Right lobe of liver (tissue), 6 donors: ENCODE measurements at regions not wholly inside any gene's neighbourhood (a gene's known extent, or its start where the extent isn't known, plus 50 kb on each side); places are given as distances from the start of the nearest gene placed in this dataset.

Experiments
- ATAC-seq, 4 donors: fragments of 200-7000 bp; cut with Tn5 transposase; one replicate each; pipeline ENCODE4 v1.9.1; 2020; ENCODE audit warnings: mild to moderate bottlenecking in 4 of 4, moderate library complexity in 4 of 4
- DNase-seq, 3 donors: peaks; one replicate each; pipeline ENCODE4 v3.0.0-alpha.2; 2020
- H3K27ac ChIP-seq, 3 donors: fragments of 200-600 bp; one replicate each; pipeline ENCODE4 v1.8.0; 2022
- H3K27me3 ChIP-seq, 2 donors: fragments of 200-600 bp; one replicate each; pipeline ENCODE4 v1.8.0; 2022
- H3K36me3 ChIP-seq, 4 donors: fragments of 200-600 bp; sonication (generic) in 1 of 4; one replicate each; pipeline versions ENCODE4 v1.5.1 to v1.8.0; 2017 to 2022; ENCODE audit warnings: control low read depth in 1 of 4
- H3K4me1 ChIP-seq, 4 donors: fragments of 200-600 bp; sonication (generic) in 1 of 4; one replicate each; pipeline versions ENCODE4 v1.5.1 to v1.8.0; 2017 to 2022; ENCODE audit warnings: control low read depth in 1 of 4
- H3K4me3 ChIP-seq, 3 donors: fragments of 200-600 bp; one replicate each; pipeline ENCODE4 v1.8.0; 2022
- H3K9me3 ChIP-seq, 4 donors: fragments of 200-600 bp; sonication (generic) in 1 of 4; one replicate each; pipeline versions ENCODE4 v1.5.1 to v1.8.0; 2017 to 2022; ENCODE audit warnings: control low read depth in 1 of 4
- CTCF ChIP-seq, 4 donors: fragments of 200-600 bp in 3 of 4; fragments of 450-650 bp in 1 of 4; IDR thresholded peaks; one replicate each; pipeline versions ENCODE4 v1.5.1 to v1.8.0; 2016 to 2022; ENCODE audit warnings: antibody characterized with exemption in 4 of 4, mild to moderate bottlenecking in 2 of 4
- POLR2A ChIP-seq: fragments of 450-650 bp; IDR thresholded peaks from one replicate; pipeline ENCODE4 v1.6.1; 2017; ENCODE audit warnings: antibody characterized with exemption, mild to moderate bottlenecking
- WGBS: methylation state at CpG from one replicate; pipeline ENCODE4 v1.1.6; 2018; ENCODE audit warnings: low coverage, low lambda C conversion rate; ENCODE audit not compliant: insufficient coverage; ENCODE audit errors: missing lambda C conversion rate; 5-methylcytosine and 5-hydroxymethylcytosine counted together
- intact Hi-C, 2 donors: fragments of 100-400 bp; cut with DNase I; formaldehyde crosslinking; loops; one replicate each; pipeline versions ENCODE4 v1.11.2 to v1.14.1; 2022
- donor health status: DM: no; HTN: yes; CAD: no.
- donor health status: DM: no; HTN: no; CAD: no.
- donor health status: DM: no; HTN: no; CAD: no.
- donor health status: DM: no; HTN: yes; CAD: no.
- donor health status: DM: no; HTN: yes; CAD: no.

DNA sequence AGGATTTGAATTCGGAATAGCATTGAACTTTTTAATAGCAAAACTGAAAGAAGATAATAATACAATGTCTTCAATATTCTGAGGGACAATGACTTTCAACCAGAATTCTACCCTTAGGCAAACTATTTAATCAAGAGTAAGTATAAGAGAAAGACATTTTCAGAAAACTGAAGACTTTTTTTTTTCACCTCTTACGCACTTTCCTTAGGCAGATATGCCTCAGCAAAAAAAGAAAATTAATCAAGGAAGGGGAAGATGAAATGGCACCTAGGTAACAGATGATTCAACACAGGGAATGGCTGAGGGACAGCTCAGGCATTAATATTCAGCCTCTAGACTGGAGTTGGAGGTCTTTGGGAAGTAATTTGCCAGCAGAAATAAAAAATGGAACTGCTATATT, 184.9 kb downstream of the URB2 start:
- peaks cover 0 to 4% (median 0%) of the 10 kb centered on the region in 4 donors for H3K9me3 ChIP-seq
- no peak for DNase-seq
- TF ChIP-seq CTCF (IDR thresholded peaks at IDR 0.05), result no peak
- no peak for TF ChIP-seq POLR2A
- H3K27me3 ChIP-seq, result no peaks in the 10 kb centered on the region
- WGBS, result 60% methylated on average over 2 of the region's 2 CpGs
- no peaks in the 10 kb centered on the region for H3K36me3 ChIP-seq
- ATAC-seq, result no peak
- no peaks in the 10 kb centered on the region for H3K4me1 ChIP-seq
- H3K4me3 ChIP-seq, result no peak overlapping the region
- intact Hi-C loops, result no loop called here
- H3K27ac ChIP-seq, result no peak overlapping the region

DNA sequence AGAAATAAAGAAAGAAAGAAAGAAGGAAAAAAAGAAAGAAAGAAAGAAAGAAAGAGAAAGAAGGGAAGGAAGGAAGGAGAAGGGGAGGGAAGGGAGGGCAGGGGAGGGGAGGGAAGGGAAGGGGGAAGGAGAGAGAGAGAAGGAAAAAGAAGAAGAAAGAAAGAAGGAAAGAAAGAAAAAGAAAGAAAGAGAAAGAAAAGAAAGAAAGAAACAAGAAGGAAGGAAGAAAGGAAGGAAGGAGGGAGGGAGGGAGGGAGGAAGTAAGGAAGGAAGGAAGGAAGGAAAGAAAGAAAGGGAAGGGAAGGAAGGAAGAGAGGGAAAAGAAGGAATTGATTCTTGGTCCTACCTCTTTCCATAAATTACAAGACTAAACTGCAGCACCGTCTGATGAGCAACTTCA, 186.1 kb downstream of the URB2 start:
- intact Hi-C loops, result no loop called here
- Histone ChIP-seq H3K36me3 (no peaks in the 10 kb centered on the region), H3K4me3 (no peak overlapping the region), H3K9me3 (peaks cover 0 to 4% (median 0%) of the 10 kb centered on the region in 4 donors), H3K4me1 (no peaks in the 10 kb centered on the region), H3K27ac (no peak overlapping the region), H3K27me3 (no peaks in the 10 kb centered on the region)
- ATAC-seq (no peak), DNase-seq (no peak)
- no CpG with 5 or more reads among the region's 1 CpG for WGBS
- TF ChIP-seq POLR2A (no peak), CTCF (IDR thresholded peaks at IDR 0.05) (no peak)

GRCh38 chr1:229812693-229813092, 186.6 kb downstream of the URB2 start:
- 77% methylated on average over 4 of the region's 4 CpGs for WGBS
- no peaks in the 10 kb centered on the region for H3K4me1 ChIP-seq
- no peak for DNase-seq

DNA sequence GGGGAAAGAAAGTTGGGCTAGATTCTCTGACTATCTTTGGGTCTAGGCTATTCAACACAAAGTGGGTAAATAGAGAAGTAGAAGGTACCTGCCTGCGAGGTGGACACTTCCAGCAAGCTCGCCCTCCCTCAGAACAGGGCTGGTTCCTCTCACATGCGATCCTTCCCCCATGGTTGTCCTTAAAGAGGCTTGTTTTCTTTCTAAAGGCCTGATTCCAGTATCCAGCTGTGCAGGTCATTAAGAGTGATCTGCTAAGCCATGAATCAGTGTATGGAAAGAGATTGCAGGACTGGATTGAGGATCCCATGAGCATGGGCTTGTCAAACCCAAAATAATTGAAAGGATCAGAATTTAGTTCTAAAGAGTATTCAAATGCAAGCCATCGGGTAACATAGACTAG, 189.0 kb downstream of the URB2 start:
- no peak for DNase-seq
- intact Hi-C loops, result no loop called here
- H3K27me3 ChIP-seq, result no peaks in the 10 kb centered on the region
- TF ChIP-seq CTCF (IDR thresholded peaks at IDR 0.05) (no peak), POLR2A (no peak)
- ATAC-seq, result no peak
- no peak overlapping the region for H3K27ac ChIP-seq
- 68% methylated on average over 4 of the region's 4 CpGs for WGBS
- H3K9me3 ChIP-seq, result peaks cover 0 to 2% (median 0%) of the 10 kb centered on the region in 4 donors
- H3K4me1 ChIP-seq, result no peaks in the 10 kb centered on the region
- H3K36me3 ChIP-seq, result no peaks in the 10 kb centered on the region
- no peak overlapping the region for H3K4me3 ChIP-seq

More at GRCh38 chr1:229812693-229813092, 186.6 kb downstream of the URB2 start:
- Histone ChIP-seq H3K27me3 (no peaks in the 10 kb centered on the region), H3K9me3 (peaks cover 0 to 4% (median 0%) of the 10 kb centered on the region in 4 donors), H3K4me3 (no peak overlapping the region), H3K27ac (no peak overlapping the region), H3K36me3 (no peaks in the 10 kb centered on the region)
- TF ChIP-seq CTCF (IDR thresholded peaks at IDR 0.05), result no peak
- TF ChIP-seq POLR2A, result no peak
- intact Hi-C loops, result no loop called here
- ATAC-seq, result no peak

DNA sequence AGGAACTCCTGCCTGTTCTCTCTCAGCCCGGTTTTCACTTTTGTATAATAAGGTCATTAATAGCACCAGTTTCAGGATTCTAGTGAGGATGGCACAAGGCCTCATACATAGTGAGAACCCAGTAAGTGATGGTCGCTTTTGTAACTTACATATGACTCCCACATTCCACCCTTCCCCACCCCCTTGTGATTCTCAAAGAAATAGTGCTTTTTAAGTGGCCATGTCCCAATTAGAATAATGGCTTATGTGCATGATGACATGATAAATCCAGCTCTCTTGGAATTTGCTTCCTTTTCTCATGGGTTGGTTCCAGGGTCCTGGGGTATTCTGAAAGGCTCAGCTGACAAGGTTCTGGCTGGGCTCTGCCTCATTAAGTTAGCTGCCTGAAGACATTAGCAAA, 189.9 kb downstream of the URB2 start:
- no peak for DNase-seq
- intact Hi-C loops, result no loop called here
- TF ChIP-seq POLR2A (no peak), CTCF (IDR thresholded peaks at IDR 0.05) (no peak)
- Histone ChIP-seq H3K4me3 (no peak overlapping the region), H3K27ac (no peak overlapping the region), H3K9me3 (no peaks in the 10 kb centered on the region), H3K27me3 (no peaks in the 10 kb centered on the region), H3K4me1 (no peaks in the 10 kb centered on the region), H3K36me3 (no peaks in the 10 kb centered on the region)
- 68% methylated on average over 2 of the region's 2 CpGs for WGBS
- no peak for ATAC-seq
